Esophagus muscularis mucosa (tissue), 4 donors: ENCODE measurements at regions not wholly inside any gene's neighbourhood (a gene's known extent, or its start where the extent isn't known, plus 50 kb on each side); places are given as distances from the start of the nearest gene placed in this dataset.

ENCODE experiments used
- DNase-seq: peaks from one replicate; pipeline ENCODE4 v3.0.0-alpha.2; 2017; ENCODE audit errors: extremely low spot score
- H3K27ac ChIP-seq, 4 donors: fragments of 200-600 bp; sonication (generic); replicated peaks in 1 of 4; 1 replicate in 3 of 4; 2 replicates in 1 of 4; pipeline ENCODE4 v1.5.1; 2016 to 2019; ENCODE audit warnings: mild to moderate bottlenecking in 1 of 4
- H3K27me3 ChIP-seq, 4 donors: fragments of 200-600 bp; sonication (generic); one replicate each; pipeline versions ENCODE4 v1.5.1 to v1.6.0; 2016 to 2019
- H3K36me3 ChIP-seq, 4 donors: fragments of 200-600 bp; sonication (generic); one replicate each; pipeline ENCODE4 v1.5.1; 2016 to 2019
- H3K4me1 ChIP-seq, 4 donors: fragments of 200-600 bp; sonication (generic); one replicate each; pipeline ENCODE4 v1.5.1; 2016 to 2019
- H3K4me3 ChIP-seq, 4 donors: fragments of 200-600 bp; sonication (generic); 1 replicate in 2 of 4; 2 replicates in 2 of 4; pipeline ENCODE4 v1.5.1; 2016 to 2019; ENCODE audit warnings: mild to moderate bottlenecking in 4 of 4, moderate library complexity in 1 of 4
- H3K9me3 ChIP-seq, 4 donors: fragments of 200-600 bp; sonication (generic); 1 replicate in 3 of 4; 2 replicates in 1 of 4; pipeline ENCODE4 v1.5.1; 2016 to 2019
- CTCF ChIP-seq, 3 experiments: fragments of 200-600 bp in 2 of 3; fragments of 450-650 bp in 1 of 3; sonication (generic) in 2 of 3; IDR thresholded peaks; one replicate each; pipeline ENCODE4 v1.5.1; 2017 to 2019; ENCODE audit warnings: antibody characterized with exemption in 3 of 3, mild to moderate bottlenecking in 2 of 3, moderate library complexity in 1 of 3
- EP300 ChIP-seq: sonication (generic); formaldehyde crosslinking; IDR thresholded peaks from one replicate; pipeline ENCODE4 v1.6.1; 2017; ENCODE audit warnings: antibody characterized with exemption
- POLR2A ChIP-seq: fragments of 450-650 bp; IDR thresholded peaks from one replicate; pipeline ENCODE4 v1.6.1; 2017; ENCODE audit warnings: antibody characterized with exemption, moderate library complexity, mild to moderate bottlenecking, low read depth
- POLR2AphosphoS5 ChIP-seq, 2 donors: sonication (generic); formaldehyde crosslinking; IDR thresholded peaks; one replicate each; pipeline ENCODE4 v1.6.1; 2017; ENCODE audit warnings: antibody characterized with exemption in 2 of 2
- WGBS: methylation state at CpG from one replicate; pipeline ENCODE4 v1.1.5; 2018; 5-methylcytosine and 5-hydroxymethylcytosine counted together
- intact Hi-C: fragments of 100-400 bp; cut with DNase I; formaldehyde crosslinking; loops from one replicate; pipeline ENCODE4 v1.15.1; 2023

- H3K27ac ChIP-seq = no peak overlapping the region
- H3K4me1 ChIP-seq = no peaks in the 10 kb centered on the region
- H3K9me3 ChIP-seq = peaks cover 0 to 21% (median 13%) of the 10 kb centered on the region in 4 donors
- intact Hi-C loops = no loop called here
- no peak overlapping the region for H3K4me3 ChIP-seq
- TF ChIP-seq CTCF (IDR thresholded peaks at IDR 0.05) (no peak), EP300 (no peak)
- no peak for DNase-seq
- 75% methylated on average over 5 of the region's 5 CpGs for WGBS
- H3K36me3 ChIP-seq = no peaks in the 10 kb centered on the region
- H3K27me3 ChIP-seq = no peaks in the 10 kb centered on the region
Observed at GRCh38 chr15:81604713-81605112, 230.7 kb upstream of the TMC3 start.

- Histone ChIP-seq H3K27me3 (no peaks in the 10 kb centered on the region), H3K27ac (no peak overlapping the region), H3K36me3 (no peaks in the 10 kb centered on the region), H3K4me3 (no peak overlapping the region), H3K9me3 (peaks cover 0 to 13% (median 10%) of the 10 kb centered on the region in 4 donors), H3K4me1 (no peaks in the 10 kb centered on the region)
- no peak for TF ChIP-seq POLR2A
- TF ChIP-seq EP300 = no peak
- no peak for TF ChIP-seq CTCF (IDR thresholded peaks at IDR 0.05)
- no peak for TF ChIP-seq POLR2AphosphoS5 (IDR thresholded peaks at IDR 0.05)
- intact Hi-C loops = no loop called here
- no peak for DNase-seq
- 64% methylated on average over 6 of the region's 6 CpGs for WGBS
Observed at GRCh38 chr15:81596159-81596865, 222.3 kb upstream of the TMC3 start.

GRCh38 chr15:81595752-81596151 is 221.7 kb upstream of the TMC3 start:
- WGBS = 71% methylated on average over 1 of the region's 1 CpG
- no peaks in the 10 kb centered on the region for H3K36me3 ChIP-seq
- H3K4me1 ChIP-seq = no peaks in the 10 kb centered on the region
- no peak for TF ChIP-seq POLR2A
- no peak for TF ChIP-seq CTCF (IDR thresholded peaks at IDR 0.05)
- TF ChIP-seq EP300 = no peak
- no peak for TF ChIP-seq POLR2AphosphoS5 (IDR thresholded peaks at IDR 0.05)
- DNase-seq = no peak
- peaks cover 0 to 7% (median 5%) of the 10 kb centered on the region in 4 donors for H3K9me3 ChIP-seq
- no peaks in the 10 kb centered on the region for H3K27me3 ChIP-seq
- H3K4me3 ChIP-seq = no peak overlapping the region
- intact Hi-C loops = no loop called here
- no peak overlapping the region for H3K27ac ChIP-seq

- H3K36me3 ChIP-seq = no peaks in the 10 kb centered on the region
- peaks cover 0 to 6% (median 0%) of the 10 kb centered on the region in 4 donors for H3K9me3 ChIP-seq
- intact Hi-C loops = no loop called here
- no peak overlapping the region for H3K27ac ChIP-seq
- no peaks in the 10 kb centered on the region for H3K4me1 ChIP-seq
- TF ChIP-seq EP300 (no peak), POLR2A (no peak), POLR2AphosphoS5 (IDR thresholded peaks at IDR 0.05) (no peak), CTCF (IDR thresholded peaks at IDR 0.05) (no peak)
- H3K27me3 ChIP-seq = no peaks in the 10 kb centered on the region
- no peak for DNase-seq
- WGBS = 98% methylated on average over 4 of the region's 4 CpGs
- H3K4me3 ChIP-seq = no peak overlapping the region
Observed at GRCh38 chr15:81589671-81590070, 215.7 kb upstream of the TMC3 start.
